ENCODE measurements at regions not wholly inside any gene's neighbourhood (a gene's known extent, or its start where the extent isn't known, plus 50 kb on each side); places are given as distances from the start of the nearest gene placed in this dataset.
A peak's percentile ranks its signal among the peaks of the same experiment; 100 is the strongest.
"Not testable (repeated sequence)": the region's sequence is repeated elsewhere in the genome, so short reads cannot be mapped to it uniquely, and the experiment has no call there.

GRCh38 chr10:81109200-81109752, 571.6 kb downstream of the SH2D4B start:
- peak; percentile 20 for DNase-seq (ENCODE audit: low spot score)

GRCh38 chr10:81116201-81116600, 578.5 kb downstream of the SH2D4B start:
- no peak for DNase-seq (ENCODE audit: low spot score)

DNA sequence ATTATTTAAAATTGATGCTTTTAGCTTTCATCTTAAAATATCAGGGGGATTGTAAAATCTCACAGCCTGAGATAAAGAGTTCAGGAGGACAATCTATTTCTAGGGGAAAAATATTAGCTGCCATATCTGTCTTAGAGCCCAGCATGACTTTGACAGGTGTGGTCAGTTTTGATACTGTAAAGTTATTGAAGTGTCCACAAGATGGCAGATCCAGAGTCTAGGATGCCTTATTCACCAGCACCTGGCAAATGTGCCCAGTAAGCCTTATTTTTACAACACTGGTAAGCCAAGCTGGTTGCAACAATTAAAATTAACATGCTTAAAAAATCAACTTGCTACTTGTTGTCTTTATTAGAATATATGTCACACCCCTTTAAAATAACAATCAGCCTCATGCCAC, 579.3 kb downstream of the SH2D4B start:
- DNase-seq (ENCODE audit: low spot score) = no peak

DNA sequence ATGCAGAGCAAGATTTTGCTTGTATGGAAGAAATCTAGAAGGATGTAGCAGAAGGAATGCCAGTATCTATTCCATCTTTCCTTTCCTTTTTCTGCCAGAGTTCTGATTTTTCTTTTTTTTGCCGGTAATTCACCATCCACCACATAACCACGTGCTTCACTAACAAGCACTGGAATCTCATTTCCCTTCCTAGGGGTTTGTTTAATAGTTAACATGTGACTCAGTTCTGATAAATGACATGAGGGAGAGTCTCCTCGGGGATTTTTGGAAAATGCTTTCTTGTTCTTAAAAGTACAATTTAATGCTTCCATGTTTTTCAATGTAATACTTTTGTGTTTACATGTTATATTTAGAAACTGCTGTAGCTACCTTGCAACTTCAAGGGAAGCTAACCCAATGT, 590.2 kb downstream of the SH2D4B start:
- no peak for DNase-seq (ENCODE audit: low spot score)

GRCh38 chr10:81130014-81130413, 592.3 kb downstream of the SH2D4B start:
- DNase-seq (ENCODE audit: low spot score) = no peak

DNA sequence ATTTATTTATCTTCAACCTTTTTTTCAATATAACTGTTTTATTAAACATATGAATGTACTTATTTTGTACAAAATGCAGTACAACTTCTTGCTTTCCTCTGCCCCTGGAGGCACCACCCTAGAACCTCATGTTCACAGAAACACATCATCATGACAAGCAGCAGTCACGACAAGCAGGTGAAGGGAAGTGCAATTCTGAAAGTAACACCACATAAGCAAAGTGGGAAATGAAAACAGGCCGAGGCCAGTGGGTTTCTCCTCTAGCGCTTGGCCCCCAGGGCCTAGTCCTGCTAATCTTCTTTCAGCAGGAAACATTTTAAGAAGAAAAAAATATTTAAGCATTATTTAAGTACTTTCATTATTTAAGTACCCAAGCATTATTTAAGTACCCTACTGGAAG, 598.1 kb downstream of the SH2D4B start:
- no peak for DNase-seq (ENCODE audit: low spot score)

GRCh38 chr10:81136261-81136660, 598.6 kb downstream of the SH2D4B start:
- DNase-seq (ENCODE audit: low spot score) = no peak

- DNase-seq (ENCODE audit: low spot score) = no peak
Measured at GRCh38 chr10:81145975-81146374, 608.3 kb downstream of the SH2D4B start.

DNA sequence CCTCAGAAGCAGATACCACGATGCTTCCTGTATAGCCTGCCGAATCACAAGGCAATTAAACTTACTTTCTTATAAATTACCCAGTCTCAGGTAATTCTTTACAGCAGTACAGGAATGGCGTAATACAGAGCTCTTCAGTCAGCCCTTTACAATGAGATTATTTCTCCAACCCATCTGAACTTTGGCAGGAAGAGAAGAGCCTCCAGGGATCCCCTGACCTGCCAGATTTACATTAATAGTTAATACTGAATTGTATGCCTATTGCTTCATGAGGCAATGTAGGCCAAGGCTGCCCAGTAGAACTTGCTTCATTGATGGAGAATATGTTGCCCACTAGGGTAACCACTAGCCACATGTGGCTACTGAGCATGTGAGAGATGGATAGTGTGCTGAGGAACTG, 608.7 kb downstream of the SH2D4B start:
- no peak for DNase-seq (ENCODE audit: low spot score)

DNA sequence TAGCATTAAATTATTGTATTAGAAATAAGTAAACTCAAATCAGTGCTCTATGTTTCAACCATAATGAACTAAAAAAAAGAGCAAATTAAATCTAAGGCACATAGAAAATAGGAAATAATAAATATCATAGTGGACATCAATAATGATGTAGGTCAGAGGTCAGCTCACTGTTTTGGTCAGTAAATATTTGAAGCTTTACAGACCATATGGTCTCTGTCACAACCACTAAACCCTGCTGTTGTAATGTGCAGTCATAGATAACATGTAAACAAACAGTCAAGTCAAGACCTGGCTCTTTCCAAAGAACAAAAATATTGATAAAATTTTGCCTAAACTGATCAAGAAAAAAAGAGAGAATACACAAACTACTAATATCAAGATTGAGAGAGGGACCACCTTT, 615.0 kb downstream of the SH2D4B start:
- no peak for DNase-seq (ENCODE audit: low spot score)

GRCh38 chr10:81157681-81158080, 620.0 kb downstream of the SH2D4B start:
- DNase-seq (ENCODE audit: low spot score) = no peak

- no peak for DNase-seq (ENCODE audit: low spot score)
Measured at GRCh38 chr10:81177651-81178244, 640.0 kb downstream of the SH2D4B start.

DNA sequence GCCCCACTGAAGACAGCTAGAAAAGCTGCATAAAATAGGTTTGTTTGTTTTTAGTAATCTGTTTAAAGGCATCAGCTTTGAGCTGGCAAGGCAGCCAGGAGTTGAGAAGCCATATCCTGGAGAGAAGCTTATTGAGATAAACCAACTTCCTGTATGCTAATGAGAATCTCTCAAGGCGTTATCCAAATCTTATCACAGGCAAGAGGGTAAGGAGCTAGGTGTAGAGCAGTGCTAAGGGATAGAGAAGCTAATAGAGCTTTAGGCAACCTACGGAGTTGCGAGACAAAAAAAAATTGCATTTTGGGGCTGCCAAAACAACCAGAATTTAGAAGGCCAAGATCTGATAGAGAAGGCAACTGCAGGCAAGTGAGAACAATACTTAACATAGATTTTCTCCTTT, 641.6 kb downstream of the SH2D4B start:
- no peak for DNase-seq (ENCODE audit: low spot score)

DNA sequence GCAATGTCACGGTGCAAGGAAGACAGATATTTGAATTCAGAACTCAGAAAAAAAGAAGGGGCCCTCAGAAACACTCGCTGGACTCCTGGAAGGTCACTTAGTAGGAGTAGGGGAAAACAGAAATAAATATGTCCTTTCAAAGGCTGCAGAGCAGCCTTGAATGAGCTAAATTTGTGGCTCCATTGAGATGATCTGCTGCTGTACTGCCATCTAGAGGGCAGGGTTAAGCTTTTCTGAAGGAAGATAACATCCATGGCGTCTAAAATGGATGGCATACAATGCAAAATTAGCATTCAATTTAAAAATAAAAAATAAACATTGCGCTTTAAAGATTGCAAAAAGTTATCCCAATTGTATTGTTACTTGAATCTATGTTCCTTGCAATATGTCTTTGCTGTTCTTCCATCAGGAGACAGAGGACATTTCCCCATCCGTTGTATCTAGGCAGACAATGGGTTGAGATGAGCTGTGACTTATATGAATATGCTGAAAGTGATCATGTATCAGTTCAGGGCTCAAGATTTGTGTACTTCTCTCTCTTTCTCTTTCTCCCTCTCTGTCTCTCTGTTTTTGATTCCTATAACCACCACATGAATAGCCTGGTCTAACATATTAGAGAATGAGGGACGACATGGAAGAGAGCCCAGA, 642.2 kb downstream of the SH2D4B start:
- no peak for DNase-seq (ENCODE audit: low spot score)

GRCh38 chr10:81182296-81182695, 644.6 kb downstream of the SH2D4B start:
- DNase-seq (ENCODE audit: low spot score) = no peak

DNA sequence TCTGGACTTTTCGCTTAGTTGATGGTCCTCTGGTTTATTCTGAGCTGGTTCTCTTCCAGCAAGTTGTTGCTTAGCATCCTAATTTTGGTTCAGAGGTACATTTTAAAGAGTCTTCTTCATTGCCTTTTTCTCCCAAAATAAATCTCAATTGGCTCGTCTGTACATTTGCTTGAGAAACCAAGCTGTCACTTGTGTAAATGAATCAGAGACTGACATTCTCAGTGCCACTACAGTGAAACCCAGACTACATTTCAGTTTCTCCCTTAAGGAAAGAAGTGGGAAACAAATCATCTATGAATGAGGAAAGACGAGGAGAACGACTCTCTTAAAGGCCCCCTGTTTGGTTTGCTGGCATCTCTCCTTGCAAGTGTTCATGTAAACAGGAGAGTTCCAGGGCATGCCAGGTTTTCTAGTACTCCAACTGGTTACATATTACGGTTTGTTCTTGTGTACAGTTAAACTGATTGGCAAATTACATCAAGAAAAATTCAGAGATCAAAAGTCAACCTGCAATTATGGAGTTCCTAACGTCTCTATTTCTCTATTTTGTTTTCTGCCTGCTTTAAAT, 654.6 kb downstream of the SH2D4B start:
- no peak for DNase-seq (ENCODE audit: low spot score)

DNA sequence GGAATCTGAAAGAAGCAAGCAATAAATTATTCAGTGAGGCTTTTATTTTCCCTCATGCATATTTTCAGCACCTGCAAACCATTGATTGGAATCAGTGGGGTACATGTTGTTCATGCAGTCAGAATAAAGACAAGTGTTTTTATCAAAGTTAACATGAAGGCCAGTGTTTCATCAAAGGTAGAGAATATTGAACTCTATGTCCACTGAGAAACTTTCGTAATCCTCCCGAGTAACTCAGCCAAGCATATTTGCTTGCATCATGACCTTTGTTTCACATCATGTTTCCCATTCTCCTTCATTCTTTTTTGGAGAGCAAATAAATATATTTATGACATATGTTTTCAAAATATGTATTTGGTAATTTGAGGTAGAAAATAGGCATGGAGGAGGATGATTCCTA, 663.1 kb downstream of the SH2D4B start:
- no peak for DNase-seq (ENCODE audit: low spot score)

- not testable (repeated sequence) for DNase-seq (ENCODE audit: low spot score)
Measured at GRCh38 chr10:81207359-81207758, 667.6 kb upstream of the NRG3 start.

- no peak for DNase-seq (ENCODE audit: low spot score)
Measured at GRCh38 chr10:81213370-81213769, 661.6 kb upstream of the NRG3 start.

DNA sequence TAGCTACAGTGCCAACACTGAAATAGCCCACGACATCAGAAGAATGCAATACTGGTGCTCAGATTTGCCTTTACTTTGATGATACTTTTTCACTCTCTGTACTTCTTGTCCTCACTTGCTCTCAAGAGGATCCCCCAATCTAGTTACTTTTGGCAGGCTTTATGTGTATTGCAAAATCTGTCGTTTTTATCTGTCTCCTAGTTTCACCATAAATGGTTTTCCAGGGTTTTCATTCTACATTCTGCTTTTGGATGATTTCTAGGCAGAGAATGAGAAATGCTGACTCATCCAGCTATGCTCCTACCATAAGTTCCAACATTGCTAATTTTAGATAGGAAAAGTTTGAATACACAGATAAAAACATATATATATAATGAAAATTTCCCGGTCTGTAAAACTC, 659.5 kb upstream of the NRG3 start:
- no peak for DNase-seq (ENCODE audit: low spot score)

- DNase-seq (ENCODE audit: low spot score) = no peak
Measured at GRCh38 chr10:81216949-81217348, 658.0 kb upstream of the NRG3 start.

GRCh38 chr10:81218307-81218706, 656.7 kb upstream of the NRG3 start:
- no peak for DNase-seq (ENCODE audit: low spot score)

DNA sequence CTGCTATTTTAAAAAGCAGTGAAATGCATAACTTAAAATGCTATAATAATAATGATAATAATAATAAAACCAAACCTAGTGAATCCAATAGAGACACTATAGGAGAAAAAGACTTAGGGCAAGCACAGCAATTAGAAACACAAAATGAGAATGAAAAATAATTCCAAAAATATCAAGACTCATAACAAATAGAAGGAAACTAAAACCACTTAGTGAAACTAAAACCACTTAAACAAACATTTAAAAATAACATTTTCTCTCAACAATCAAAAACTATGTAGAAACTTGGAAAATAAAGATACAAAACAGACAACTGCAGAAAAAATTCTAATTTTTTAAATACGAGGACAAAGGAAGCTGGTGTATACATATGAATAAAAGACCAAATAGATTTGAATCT, 655.2 kb upstream of the NRG3 start:
- DNase-seq (ENCODE audit: low spot score) = no peak
